B cell (primary cell): ENCODE measurements at regions not wholly inside any gene's neighbourhood (a gene's known extent, or its start where the extent isn't known, plus 50 kb on each side); places are given as distances from the start of the nearest gene placed in this dataset.

ENCODE experiments used
- ATAC-seq: fragments of 200-7000 bp; cut with Tn5 transposase; one replicate; pipeline ENCODE4 v1.10.0; 2021; ENCODE audit warnings: low read depth, mild to moderate bottlenecking, moderate number of reproducible peaks, moderate library complexity
- CTCF ChIA-PET: fragments of 350-600 bp; sonication (Branson Sonifier 250); formaldehyde crosslinking; loops from one replicate; lab custom pipeline; 2021; ENCODE audit warnings: antibody characterized with exemption, inconsistent platforms; lab: Charles Lee
- POLR2A ChIA-PET: fragments of 350-600 bp; sonication (Branson Sonifier 250); formaldehyde crosslinking; loops from one replicate; lab custom pipeline; 2021; ENCODE audit warnings: antibody characterized with exemption; lab: Charles Lee
- DNase-seq: peaks from one replicate; pipeline ENCODE4 v3.0.0; 2013
- H2AFZ ChIP-seq: 2 replicates; pipeline ENCODE4 v1.6.1; 2012; ENCODE audit warnings: mild to moderate bottlenecking, low read depth, low read length; ENCODE audit not compliant: insufficient read depth, poor library complexity, severe bottlenecking
- H3K27ac ChIP-seq, 2 donors: 1 replicate in 1 of 2; 2 replicates in 1 of 2; pipeline ENCODE4 v1.5.1; 2012 to 2013; ENCODE audit warnings: low read length in 2 of 2, mild to moderate bottlenecking in 2 of 2, moderate library complexity in 1 of 2
- H3K27me3 ChIP-seq, 4 experiments: fragments of 200-600 bp in 1 of 4; sonication (generic) in 1 of 4; replicated peaks in 1 of 4; 1 replicate in 2 of 4; 2 replicates in 2 of 4; pipeline versions ENCODE4 v1.6.1 to v1.7.0; 2013 to 2016; ENCODE audit warnings: low read length in 3 of 4, mild to moderate bottlenecking in 2 of 4, mixed read lengths in 1 of 4, moderate library complexity in 1 of 4; ENCODE audit not compliant: insufficient read depth in 4 of 4, control insufficient read depth in 3 of 4; ENCODE audit errors: control extremely low read depth in 1 of 4
- H3K36me3 ChIP-seq, 2 experiments: replicated peaks in 1 of 2; 1 replicate in 1 of 2; 2 replicates in 1 of 2; pipeline versions ENCODE4 v1.6.1 to v1.7.1; 2013; ENCODE audit warnings: low read length in 1 of 2; ENCODE audit not compliant: insufficient read depth in 2 of 2, control insufficient read depth in 1 of 2; ENCODE audit errors: control extremely low read depth in 1 of 2, extremely low read depth in 1 of 2
- H3K4me1 ChIP-seq, 2 donors: fragments of 200-600 bp in 1 of 2; sonication (generic) in 1 of 2; 1 replicate in 1 of 2; 2 replicates in 1 of 2; pipeline versions ENCODE4 v1.5.1 to v1.6.1; 2013 to 2017; ENCODE audit warnings: low read length in 2 of 2; ENCODE audit not compliant: control insufficient read depth in 2 of 2, insufficient read depth in 2 of 2
- H3K4me2 ChIP-seq: replicated peaks from 2 replicates; pipeline ENCODE3; 2012; ENCODE audit warnings: mild to moderate bottlenecking, low read depth, low read length; ENCODE audit not compliant: poor library complexity, severe bottlenecking
- H3K4me3 ChIP-seq, 5 experiments: fragments of 200-600 bp in 1 of 5; sonication (generic) in 1 of 5; 1 replicate in 3 of 5; 2 replicates in 2 of 5; pipeline versions ENCODE4 v1.5.1 to v1.7.0; 2011 to 2016; ENCODE audit warnings: low read length in 4 of 5, mild to moderate bottlenecking in 4 of 5, low read depth in 2 of 5, control low read depth in 1 of 5, moderate library complexity in 1 of 5; ENCODE audit not compliant: insufficient read depth in 1 of 5; ENCODE audit errors: control extremely low read depth in 1 of 5, extremely low read depth in 1 of 5
- H3K79me2 ChIP-seq: fragments of 200-600 bp; sonication (generic); one replicate; pipeline ENCODE4 v1.6.0; 2016; ENCODE audit warnings: low read length; ENCODE audit not compliant: control insufficient read depth, insufficient read depth
- H3K9ac ChIP-seq: fragments of 200-600 bp; sonication (generic); 2 replicates; pipeline ENCODE4 v1.6.1; 2017; ENCODE audit warnings: mild to moderate bottlenecking, low read length, moderate library complexity
- H3K9me3 ChIP-seq, 3 donors: one replicate each; pipeline versions ENCODE4 v1.6.1 to v1.7.1; 2013; ENCODE audit warnings: low read length in 2 of 3; ENCODE audit not compliant: control insufficient read depth in 2 of 3, insufficient read depth in 1 of 3; ENCODE audit errors: control extremely low read depth in 1 of 3
- H4K20me1 ChIP-seq: 2 replicates; pipeline ENCODE4 v1.6.0; 2012; ENCODE audit warnings: mild to moderate bottlenecking, low read length; ENCODE audit not compliant: insufficient read depth, control insufficient read depth, poor library complexity, severe bottlenecking
- H3K27ac Mint-ChIP-seq: one replicate; pipeline ENCODE4 v1.8.0; 2021; ENCODE audit warnings: mixed read lengths
- H3K27me3 Mint-ChIP-seq: one replicate; pipeline ENCODE4 v1.8.0; 2021; ENCODE audit warnings: mixed read lengths
- H3K4me1 Mint-ChIP-seq: one replicate; pipeline ENCODE4 v1.8.0; 2021; ENCODE audit warnings: mixed read lengths
- H3K4me3 Mint-ChIP-seq: one replicate; pipeline ENCODE4 v1.8.0; 2021; ENCODE audit warnings: mixed read lengths
- H3K9me3 Mint-ChIP-seq: one replicate; pipeline ENCODE4 v1.8.0; 2022; ENCODE audit warnings: mixed read lengths; ENCODE audit not compliant: insufficient read depth
- EZH2 ChIP-seq: IDR thresholded peaks from 2 replicates; pipeline ENCODE4 v1.6.1; 2012; ENCODE audit warnings: borderline replicate concordance, low read depth, mild to moderate bottlenecking, moderate library complexity, low read length; ENCODE audit not compliant: insufficient read depth, poor library complexity, severe bottlenecking
- WGBS: methylation state at CpG from one replicate; pipeline ENCODE4 v1.1.5; 2013; ENCODE audit warnings: missing lambda C conversion rate; ENCODE audit not compliant: insufficient coverage; 5-methylcytosine and 5-hydroxymethylcytosine counted together
- intact Hi-C: fragments of 100-400 bp; cut with micrococcal nuclease; formaldehyde crosslinking; loops from one replicate; pipeline ENCODE4 v1.10.0; 2022
- TF ChIP-seq, protein P1 (sequence below): fragments of 200-600 bp; IDR thresholded peaks from one replicate; pipeline ENCODE4 v1.8.0; 2022; ENCODE audit warnings: antibody characterized with exemption, mild to moderate bottlenecking

GRCh38 chr20:39553120-39553519 lies 591.0 kb downstream of the DHX35 start:
- Histone ChIP-seq H3K4me2 (no peak overlapping the region), H2AFZ (no peak overlapping the region), H3K9ac (no peak overlapping the region), H3K4me1 (no peaks in the 10 kb centered on the region), H3K36me3 (no peaks in the 10 kb centered on the region), H3K27me3 (no peaks in the 10 kb centered on the region), H3K79me2 (no peaks in the 10 kb centered on the region), H3K27ac (no peak overlapping the region), H3K9me3 (peaks cover 0 to 2% (median 0%) of the 10 kb centered on the region in 3 donors), H3K4me3 (no peak overlapping the region), H4K20me1 (no peaks in the 10 kb centered on the region)
- Mint-ChIP-seq H3K27ac (no peak overlapping the region), H3K4me3 (no peak overlapping the region), H3K27me3 (no peaks in the 10 kb centered on the region), H3K9me3 (no peaks in the 10 kb centered on the region), H3K4me1 (no peaks in the 10 kb centered on the region)
- POLR2A ChIA-PET: no interaction called here
- ATAC-seq (no peak), DNase-seq (no peak)
- CTCF ChIA-PET: no interaction called here
- intact Hi-C loops: no loop called here
- whole genome bisulfite sequencing: 80% methylated on average over 1 of the region's 2 CpGs
- TF ChIP-seq, protein P1, sequence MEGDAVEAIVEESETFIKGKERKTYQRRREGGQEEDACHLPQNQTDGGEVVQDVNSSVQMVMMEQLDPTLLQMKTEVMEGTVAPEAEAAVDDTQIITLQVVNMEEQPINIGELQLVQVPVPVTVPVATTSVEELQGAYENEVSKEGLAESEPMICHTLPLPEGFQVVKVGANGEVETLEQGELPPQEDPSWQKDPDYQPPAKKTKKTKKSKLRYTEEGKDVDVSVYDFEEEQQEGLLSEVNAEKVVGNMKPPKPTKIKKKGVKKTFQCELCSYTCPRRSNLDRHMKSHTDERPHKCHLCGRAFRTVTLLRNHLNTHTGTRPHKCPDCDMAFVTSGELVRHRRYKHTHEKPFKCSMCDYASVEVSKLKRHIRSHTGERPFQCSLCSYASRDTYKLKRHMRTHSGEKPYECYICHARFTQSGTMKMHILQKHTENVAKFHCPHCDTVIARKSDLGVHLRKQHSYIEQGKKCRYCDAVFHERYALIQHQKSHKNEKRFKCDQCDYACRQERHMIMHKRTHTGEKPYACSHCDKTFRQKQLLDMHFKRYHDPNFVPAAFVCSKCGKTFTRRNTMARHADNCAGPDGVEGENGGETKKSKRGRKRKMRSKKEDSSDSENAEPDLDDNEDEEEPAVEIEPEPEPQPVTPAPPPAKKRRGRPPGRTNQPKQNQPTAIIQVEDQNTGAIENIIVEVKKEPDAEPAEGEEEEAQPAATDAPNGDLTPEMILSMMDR: no peak
- no peak for TF ChIP-seq EZH2

GRCh38 chr20:39549733-39550132 lies 587.6 kb downstream of the DHX35 start:
- no peaks in the 10 kb centered on the region for H3K4me1 ChIP-seq
- DNase-seq: no peak
- no peak overlapping the region for H3K27ac ChIP-seq
- intact Hi-C loops: no loop called here
- no peak for TF ChIP-seq EZH2
- TF ChIP-seq, protein P1: no peak
- CTCF ChIA-PET: no interaction called here
- no peak overlapping the region for H3K9ac ChIP-seq
- no peak overlapping the region for H3K4me2 ChIP-seq
- POLR2A ChIA-PET: no interaction called here
- H3K4me3 Mint-ChIP-seq: no peak overlapping the region
- no peak overlapping the region for H3K27ac Mint-ChIP-seq
- H3K9me3 ChIP-seq: no peaks in the 10 kb centered on the region
- H3K79me2 ChIP-seq: no peaks in the 10 kb centered on the region
- H2AFZ ChIP-seq: no peak overlapping the region
- no peaks in the 10 kb centered on the region for H4K20me1 ChIP-seq
- H3K27me3 ChIP-seq: no peaks in the 10 kb centered on the region
- no peaks in the 10 kb centered on the region for H3K36me3 ChIP-seq
- 91% methylated on average over 4 of the region's 9 CpGs for WGBS
- H3K27me3 Mint-ChIP-seq: no peaks in the 10 kb centered on the region
- no peaks in the 10 kb centered on the region for H3K9me3 Mint-ChIP-seq
- H3K4me1 Mint-ChIP-seq: no peaks in the 10 kb centered on the region
- H3K4me3 ChIP-seq: no peak overlapping the region
- no peak for ATAC-seq
